Right cardiac atrium (tissue), 5 donors: ENCODE measurements at regions not wholly inside any gene's neighbourhood (a gene's known extent, or its start where the extent isn't known, plus 50 kb on each side); places are given as distances from the start of the nearest gene placed in this dataset.

ENCODE experiments used
- ATAC-seq, 2 donors: fragments of 200-7000 bp; cut with Tn5 transposase; one replicate each; pipeline versions ENCODE4 v1.8.0 to v1.9.1; 2020; ENCODE audit warnings: moderate library complexity in 2 of 2, mild to moderate bottlenecking in 1 of 2
- DNase-seq, 3 donors: peaks; one replicate each; pipeline ENCODE4 v3.0.0-alpha.2; 2020
- H3K27ac ChIP-seq: one replicate; pipeline ENCODE4 v1.5.1; 2013; ENCODE audit warnings: mild to moderate bottlenecking, low read length, control low read depth, moderate library complexity
- H3K27me3 ChIP-seq: one replicate; pipeline ENCODE4 v1.6.1; 2013; ENCODE audit not compliant: control insufficient read depth, insufficient read depth
- H3K4me1 ChIP-seq: one replicate; pipeline ENCODE4 v1.6.1; 2013; ENCODE audit warnings: low read length; ENCODE audit not compliant: control insufficient read depth, insufficient read depth
- H3K4me3 ChIP-seq: one replicate; pipeline ENCODE4 v1.5.1; 2013; ENCODE audit warnings: low read length, control low read depth
- H3K9me3 ChIP-seq: one replicate; pipeline ENCODE4 v1.6.1; 2013; ENCODE audit warnings: low read length; ENCODE audit not compliant: control insufficient read depth
- WGBS: extraction: QIAGEN DNeasy Blood & Tissue Kit; methylation state at CpG from one replicate; pipeline ENCODE4 v1.1.7; 2013; 5-methylcytosine and 5-hydroxymethylcytosine counted together
- intact Hi-C, 4 donors: fragments of 100-400 bp; cut with DNase I; formaldehyde crosslinking; loops; one replicate each; pipeline versions ENCODE4 v1.11.0 to v1.14.0; 2022 to 2023
- donor health status: healthy with polysubstance abuse.
- donor health status: DM: no; HTN: yes; CAD: no.
- donor health status: DM: no; HTN: no; CAD: no.
- donor health status: DM: no; HTN: yes; CAD: no; lungs with severe emphysema.
- donor health status: DM: yes; HTN: yes; CAD: no.

DNA sequence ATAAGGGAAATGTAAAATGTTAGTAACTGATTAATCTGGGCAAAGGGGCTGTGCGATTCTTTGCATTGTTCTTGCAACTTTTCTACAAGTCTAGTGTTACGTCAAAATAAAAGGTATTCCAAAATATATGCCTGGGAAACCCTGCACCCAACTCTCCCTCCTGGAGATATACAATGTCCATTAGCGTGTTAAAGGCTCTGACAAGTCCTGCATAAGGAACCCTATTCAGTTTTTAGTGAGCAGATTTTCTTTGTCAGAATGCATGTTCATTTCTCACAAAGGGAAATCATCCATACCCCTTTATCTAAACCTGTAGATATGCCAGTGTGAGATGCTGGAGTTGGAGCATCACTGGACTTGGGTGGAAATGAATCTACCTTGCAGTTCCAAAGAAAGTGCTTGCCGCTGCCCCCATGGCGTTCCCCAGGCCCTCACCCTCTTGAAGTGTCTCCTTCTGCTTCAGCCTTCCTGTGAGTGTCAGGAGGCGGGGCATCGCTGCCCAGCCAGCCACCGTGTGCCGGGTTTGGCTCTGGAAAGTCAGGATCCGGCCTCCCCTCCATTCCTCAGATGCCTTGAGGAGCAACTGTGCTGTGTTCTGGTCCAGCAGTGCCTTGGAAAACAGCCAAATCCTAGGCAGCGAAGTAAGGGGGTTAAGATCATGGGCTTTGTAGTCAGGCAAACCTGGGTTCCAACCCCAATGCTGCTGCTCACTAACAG, 85.5 kb downstream of the RMI2 start:
- H3K9me3 ChIP-seq = peaks cover 2% of the 10 kb centered on the region
- H3K27me3 ChIP-seq = no peaks in the 10 kb centered on the region
- no peak overlapping the region for H3K4me3 ChIP-seq
- 65% methylated on average over 11 of the region's 11 CpGs for WGBS
- no peak overlapping the region for H3K27ac ChIP-seq
- intact Hi-C loops = no loop called here
- H3K4me1 ChIP-seq = no peaks in the 10 kb centered on the region
- no peak for ATAC-seq
- no peak for DNase-seq

DNA sequence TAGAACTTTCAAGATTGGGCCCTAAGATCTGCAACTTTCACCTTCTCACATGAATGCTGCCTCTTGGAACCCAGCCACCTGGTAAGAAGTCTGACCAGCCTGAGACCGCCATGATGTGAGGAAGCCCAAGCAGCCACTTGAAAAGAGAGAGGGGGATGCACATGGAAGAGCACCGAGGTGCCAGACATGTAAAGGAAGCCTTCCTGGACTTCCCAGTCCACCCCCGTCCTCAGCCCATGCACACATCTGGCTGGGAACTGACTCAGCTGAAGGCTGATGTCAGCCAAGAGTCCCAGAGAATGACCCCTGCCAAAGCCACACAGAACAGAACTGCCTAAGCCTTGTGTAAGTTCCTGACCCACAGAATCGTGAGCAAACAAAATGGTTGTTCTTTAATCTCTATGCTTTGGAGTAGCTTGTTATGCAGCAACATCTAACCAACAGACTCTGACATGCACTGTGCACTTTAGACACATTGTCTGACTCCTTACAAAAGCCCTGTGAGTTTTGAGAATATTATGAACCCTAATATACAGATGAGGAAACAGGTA, 86.7 kb downstream of the RMI2 start:
- intact Hi-C loops = no loop called here
- no peak for ATAC-seq

DNA sequence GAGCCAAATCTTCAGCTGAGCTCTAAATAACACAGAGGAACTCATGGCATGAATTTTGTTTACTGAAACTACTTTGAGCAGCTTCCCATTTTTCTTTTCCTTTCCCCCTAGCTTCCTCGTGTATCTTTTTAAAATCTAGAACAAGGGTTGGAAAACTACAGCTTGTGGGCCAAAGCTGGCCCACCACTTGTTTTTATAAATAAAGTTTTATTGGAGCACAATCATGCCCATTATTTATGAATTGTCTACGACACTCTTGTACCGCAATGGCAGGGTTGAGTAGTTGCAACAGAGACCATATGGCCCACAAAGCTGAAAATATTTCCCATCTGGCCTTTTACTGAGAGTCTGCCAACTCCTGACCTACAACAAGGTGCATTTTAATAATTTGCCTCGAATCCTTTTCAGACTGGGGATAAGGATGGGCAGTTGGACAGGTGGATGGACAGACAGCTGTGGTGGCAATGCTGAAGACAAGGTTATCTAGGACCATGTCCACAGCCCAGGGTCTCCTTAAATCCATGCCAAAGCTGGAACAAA, 87.7 kb downstream of the RMI2 start:
- Histone ChIP-seq H3K9me3 (peaks cover 2% of the 10 kb centered on the region), H3K27me3 (no peaks in the 10 kb centered on the region), H3K27ac (no peak overlapping the region), H3K4me3 (no peak overlapping the region), H3K4me1 (no peaks in the 10 kb centered on the region)
- 78% methylated on average over 4 of the region's 4 CpGs for WGBS
- intact Hi-C loops = no loop called here
- ATAC-seq (no peak), DNase-seq (no peak)

More for the DNA sequence above, 86.7 kb downstream of the RMI2 start:
- H3K4me3 ChIP-seq = no peak overlapping the region
- peaks cover 2% of the 10 kb centered on the region for H3K9me3 ChIP-seq
- H3K27me3 ChIP-seq = no peaks in the 10 kb centered on the region
- DNase-seq = no peak
- H3K4me1 ChIP-seq = no peaks in the 10 kb centered on the region
- H3K27ac ChIP-seq = no peak overlapping the region
- WGBS = 66% methylated on average over 4 of the region's 4 CpGs

DNA sequence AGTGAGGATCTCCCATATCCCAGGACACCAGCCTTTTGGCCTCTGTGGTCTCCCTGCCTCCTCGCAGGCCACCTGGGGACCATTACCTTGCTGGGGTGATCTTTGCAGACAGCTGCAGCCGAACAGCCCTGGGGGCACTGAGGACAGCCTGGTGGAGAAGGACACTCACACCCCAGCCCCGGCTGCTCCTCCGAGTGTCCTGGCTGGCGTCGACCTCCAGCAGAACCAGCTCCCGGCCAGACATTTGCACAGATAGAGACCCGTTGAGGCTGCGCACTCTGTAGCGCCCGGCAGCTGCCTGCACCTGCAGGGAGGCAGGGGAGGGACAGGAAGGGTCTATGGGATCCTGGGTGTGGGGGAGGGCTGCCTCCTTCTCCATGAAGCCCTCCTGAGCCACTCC, 90.3 kb downstream of the RMI2 start:
- WGBS = 83% methylated on average over 11 of the region's 11 CpGs

DNA sequence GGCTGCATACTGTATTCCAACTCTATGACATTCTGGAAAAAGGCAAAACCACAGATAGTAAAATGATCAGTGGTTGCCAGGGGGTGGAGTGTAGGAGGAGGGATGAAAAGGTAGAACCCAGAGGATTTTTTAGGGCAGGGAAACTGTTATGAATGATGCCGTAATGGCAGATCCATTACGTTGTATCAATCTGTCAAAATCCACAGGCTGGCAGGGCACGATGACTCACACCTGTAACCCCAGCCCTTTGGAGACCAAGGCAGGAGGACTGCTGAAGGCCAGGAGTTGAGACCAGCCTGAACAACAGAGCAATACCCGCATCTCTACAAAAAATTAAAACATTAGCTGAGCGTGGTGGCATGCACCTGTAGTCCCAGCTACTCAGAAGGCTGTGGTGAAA, 91.8 kb downstream of the RMI2 start:
- H3K9me3 ChIP-seq = peaks cover 9% of the 10 kb centered on the region
- no peaks in the 10 kb centered on the region for H3K4me1 ChIP-seq
- intact Hi-C loops = no loop called here
- ATAC-seq = no peak
- no peak overlapping the region for H3K27ac ChIP-seq
- no peak for DNase-seq
- 83% methylated on average over 5 of the region's 5 CpGs for WGBS
- H3K4me3 ChIP-seq = no peak overlapping the region
- H3K27me3 ChIP-seq = no peaks in the 10 kb centered on the region

More for the DNA sequence above, 90.3 kb downstream of the RMI2 start:
- no peak overlapping the region for H3K27ac ChIP-seq
- intact Hi-C loops = no loop called here
- no peaks in the 10 kb centered on the region for H3K4me1 ChIP-seq
- DNase-seq (no peak), ATAC-seq (no peak)
- no peak overlapping the region for H3K4me3 ChIP-seq
- peaks cover 5% of the 10 kb centered on the region for H3K9me3 ChIP-seq
- H3K27me3 ChIP-seq = no peaks in the 10 kb centered on the region

DNA sequence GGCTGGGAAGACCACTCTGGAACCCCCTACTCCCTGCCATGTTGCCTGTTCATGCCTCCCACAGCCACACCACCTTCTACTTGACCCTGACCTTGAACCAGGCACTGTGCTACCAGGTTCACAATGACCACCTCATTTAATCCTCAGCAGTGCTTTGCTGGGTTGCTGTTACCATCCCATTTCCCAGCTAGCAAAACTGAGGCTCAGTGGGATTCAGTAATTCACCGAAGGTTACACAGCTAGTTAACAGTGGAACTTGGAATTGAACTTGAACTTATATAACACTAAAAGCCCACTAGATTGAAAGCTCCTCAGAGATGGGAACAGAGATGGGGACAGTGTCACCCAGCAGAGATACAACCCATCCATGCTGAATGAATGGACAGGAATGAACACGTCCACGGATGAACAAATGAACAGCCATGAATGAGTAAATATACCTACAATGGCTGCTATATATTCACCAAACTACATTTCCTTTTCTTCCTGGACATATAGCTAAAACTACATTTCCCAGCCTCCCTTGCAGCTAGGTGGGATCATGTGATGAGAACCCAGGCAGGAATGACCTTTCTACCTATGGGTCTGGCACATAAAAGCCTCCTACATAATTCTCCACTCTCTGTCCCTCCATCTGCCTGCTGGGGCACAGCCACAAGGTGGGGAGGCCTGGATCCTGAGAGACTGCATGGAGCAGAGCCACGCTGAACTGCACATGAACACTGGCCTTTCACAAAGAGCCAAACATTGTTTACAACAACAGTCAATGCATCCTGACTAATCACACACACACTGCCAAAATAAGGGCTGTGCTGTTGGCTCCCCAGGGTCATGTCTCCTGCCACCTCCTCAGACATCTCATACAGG, 94.8 kb downstream of the RMI2 start:
- WGBS = 94% methylated on average over 4 of the region's 4 CpGs
- no peak overlapping the region for H3K27ac ChIP-seq
- H3K27me3 ChIP-seq = no peaks in the 10 kb centered on the region
- H3K9me3 ChIP-seq = peaks cover 9% of the 10 kb centered on the region
- peak in 1 of 3 donors; percentile 11 for DNase-seq
- ATAC-seq = no peak
- intact Hi-C loops = loop anchor here in 1 of 4 donors (10.0 kb wide), 1 partner anchor 75 kb away; no protein-coding TSS in a partner anchor
- no peaks in the 10 kb centered on the region for H3K4me1 ChIP-seq
- H3K4me3 ChIP-seq = no peak overlapping the region

DNA sequence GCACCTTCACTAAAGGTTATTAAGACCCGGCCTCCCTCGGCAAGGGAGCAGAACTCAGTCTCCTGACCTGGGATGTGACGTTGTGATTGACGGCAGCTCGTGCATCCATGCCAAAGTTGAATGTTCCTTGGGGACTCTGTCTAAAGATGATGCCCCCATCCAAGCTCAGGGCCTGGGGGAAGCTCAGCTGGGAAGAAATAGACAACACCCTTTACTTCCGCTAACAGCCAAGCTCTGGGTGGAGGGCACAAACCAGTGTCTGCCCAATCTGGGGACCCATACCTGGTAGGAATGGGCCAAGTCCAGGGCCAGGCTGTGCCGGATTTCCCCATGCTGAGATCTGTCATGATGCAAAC, 95.4 kb downstream of the RMI2 start:
- Histone ChIP-seq H3K4me3 (no peak overlapping the region), H3K4me1 (no peaks in the 10 kb centered on the region), H3K9me3 (peaks cover 9% of the 10 kb centered on the region), H3K27ac (no peak overlapping the region), H3K27me3 (no peaks in the 10 kb centered on the region)
- intact Hi-C loops = loop anchor here in 1 of 4 donors (10.0 kb wide), 1 partner anchor 74 kb away; no protein-coding TSS in a partner anchor
- ATAC-seq = no peak
- peak in 1 of 3 donors; percentile 4 for DNase-seq
- 92% methylated on average over 7 of the region's 7 CpGs for WGBS

DNA sequence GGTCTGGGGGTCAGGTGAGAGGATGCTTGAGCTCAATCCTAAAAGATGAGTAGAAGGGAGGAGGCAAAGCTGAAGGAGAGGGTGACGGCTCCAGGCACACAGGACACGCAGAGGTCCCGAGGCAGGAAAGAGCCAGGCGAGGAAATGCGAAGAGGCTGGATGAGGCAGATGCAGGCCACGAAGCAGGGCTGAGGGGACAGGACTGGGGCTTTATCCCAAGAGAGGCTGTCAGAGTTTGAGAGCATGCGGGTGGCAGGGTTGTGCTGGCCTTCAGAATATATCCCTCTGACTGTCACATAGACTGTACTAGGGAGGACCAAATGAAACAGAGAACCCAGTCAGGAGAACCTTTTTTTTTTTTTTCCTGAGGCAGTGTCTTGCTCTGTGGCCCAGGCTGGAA, 100.2 kb downstream of the RMI2 start:
- H3K4me1 ChIP-seq = no peaks in the 10 kb centered on the region
- intact Hi-C loops = loop anchor here in 1 of 4 donors (10.0 kb wide), 1 partner anchor 69 kb away; no protein-coding TSS in a partner anchor
- 72% methylated on average over 7 of the region's 7 CpGs for WGBS
- no peak for ATAC-seq
- H3K4me3 ChIP-seq = no peak overlapping the region
- peak in 1 of 3 donors; percentile 7 for DNase-seq
- H3K9me3 ChIP-seq = peaks cover 6% of the 10 kb centered on the region
- no peaks in the 10 kb centered on the region for H3K27me3 ChIP-seq
- no peak overlapping the region for H3K27ac ChIP-seq

DNA sequence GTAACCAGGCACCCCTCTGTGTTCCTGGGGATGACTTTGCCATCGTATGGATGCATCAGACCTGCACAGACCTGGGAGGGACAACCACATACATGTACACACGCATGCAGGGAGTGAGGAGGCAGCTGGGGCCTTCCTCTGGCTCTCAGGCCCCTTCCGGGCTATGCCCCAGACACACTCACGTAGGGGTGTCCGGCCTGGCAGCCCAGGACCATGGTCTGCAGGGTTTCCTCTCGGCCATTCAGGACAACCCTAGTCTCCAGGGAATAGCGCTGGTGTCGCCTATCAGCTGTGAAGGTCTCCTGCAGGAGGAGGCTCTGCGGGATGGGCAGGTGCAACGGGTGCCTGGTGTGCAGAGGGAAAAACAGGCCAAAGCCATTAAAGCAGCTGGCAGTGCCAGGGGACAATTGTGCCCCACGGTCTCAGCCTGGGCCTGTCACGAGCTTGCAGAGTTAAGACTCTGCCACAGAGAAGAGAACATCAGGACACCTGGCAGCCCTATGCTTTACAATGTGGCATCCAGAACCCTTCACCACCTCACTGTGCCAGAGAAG, 101.4 kb downstream of the RMI2 start:
- WGBS = 81% methylated on average over 12 of the region's 12 CpGs
- DNase-seq (peak in 1 of 3 donors; percentile 18), ATAC-seq (peak in 1 of 2 donors; percentile 29)

DNA sequence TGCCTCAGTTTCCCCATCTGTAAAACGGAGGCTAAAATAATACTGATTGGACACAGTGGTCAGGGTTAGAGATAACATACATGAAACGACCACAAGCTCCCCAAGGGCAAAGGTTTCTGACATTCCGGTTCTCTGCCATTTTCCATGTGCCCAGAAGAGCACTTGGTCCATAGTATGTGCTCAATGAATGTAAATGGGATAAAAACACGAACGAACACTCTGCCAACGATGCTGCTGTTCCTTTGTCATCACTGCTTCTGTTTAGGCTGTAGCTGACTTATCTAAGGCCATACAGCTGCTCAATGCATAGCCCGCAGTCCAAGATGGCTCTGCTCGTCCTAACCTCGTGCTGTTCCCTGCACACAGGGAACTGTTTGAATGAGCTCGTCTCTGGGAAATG, 102.0 kb downstream of the RMI2 start:
- H3K27me3 ChIP-seq = no peaks in the 10 kb centered on the region
- no peak for ATAC-seq
- no peaks in the 10 kb centered on the region for H3K4me1 ChIP-seq
- no peak for DNase-seq
- H3K4me3 ChIP-seq = no peak overlapping the region
- no peaks in the 10 kb centered on the region for H3K9me3 ChIP-seq
- intact Hi-C loops = loop anchor here in 1 of 4 donors (10.0 kb wide), 1 partner anchor 68 kb away; no protein-coding TSS in a partner anchor
- no peak overlapping the region for H3K27ac ChIP-seq
- 88% methylated on average over 10 of the region's 10 CpGs for WGBS

More for the DNA sequence above, 101.4 kb downstream of the RMI2 start:
- Histone ChIP-seq H3K9me3 (no peaks in the 10 kb centered on the region), H3K27me3 (no peaks in the 10 kb centered on the region), H3K4me3 (no peak overlapping the region), H3K4me1 (no peaks in the 10 kb centered on the region), H3K27ac (no peak overlapping the region)
- intact Hi-C loops = loop anchor here in 1 of 4 donors (10.0 kb wide), 1 partner anchor 68 kb away; no protein-coding TSS in a partner anchor
